Ishikawa (cell line): ENCODE measurements at regions not wholly inside any gene's neighbourhood (a gene's known extent, or its start where the extent isn't known, plus 50 kb on each side); places are given as distances from the start of the nearest gene placed in this dataset.

Experiments used
- CEBPB ChIP-seq: IDR thresholded peaks from 2 replicates; pipeline ENCODE4 v1.6.1; 2012
- CREB1 ChIP-seq: IDR thresholded peaks from 2 replicates; pipeline ENCODE4 v1.6.1; 2012; ENCODE audit warnings: low read depth
- EGR1 ChIP-seq: IDR thresholded peaks from 2 replicates; pipeline ENCODE4 v1.6.1; 2012
- EP300 ChIP-seq: IDR thresholded peaks from 2 replicates; pipeline ENCODE4 v1.6.1; 2012; ENCODE audit warnings: borderline replicate concordance
- FOXM1 ChIP-seq: IDR thresholded peaks from 2 replicates; pipeline ENCODE4 v1.6.1; 2012; ENCODE audit warnings: low read depth, borderline replicate concordance
- NFIC ChIP-seq: IDR thresholded peaks from 2 replicates; pipeline ENCODE4 v1.6.1; 2012
- RAD21 ChIP-seq: IDR thresholded peaks from 2 replicates; pipeline ENCODE4 v1.6.1; 2012; ENCODE audit warnings: low read depth
- TAF1 ChIP-seq: IDR thresholded peaks from 2 replicates; pipeline ENCODE4 v1.6.1; 2012; ENCODE audit warnings: low read depth, mild to moderate bottlenecking
- TCF12 ChIP-seq: IDR thresholded peaks from 2 replicates; pipeline ENCODE4 v1.6.1; 2012; ENCODE audit warnings: low read depth
- TEAD4 ChIP-seq: IDR thresholded peaks from 2 replicates; pipeline ENCODE4 v1.6.1; 2012
- YY1 ChIP-seq: IDR thresholded peaks from 2 replicates; pipeline ENCODE4 v1.6.1; 2012; ENCODE audit warnings: low read depth
- ZBTB7A ChIP-seq: IDR thresholded peaks from 2 replicates; pipeline ENCODE4 v1.6.1; 2012; ENCODE audit warnings: low read depth
- TF ChIP-seq, protein P1 (sequence below): IDR thresholded peaks from 2 replicates; pipeline ENCODE4 v1.6.1; 2012; ENCODE audit warnings: low read depth, mild to moderate bottlenecking
- TF ChIP-seq, protein P2 (sequence below): IDR thresholded peaks from 2 replicates; pipeline ENCODE4 v1.6.1; 2012
- TF ChIP-seq, protein P3 (sequence below): IDR thresholded peaks from 2 replicates; pipeline ENCODE4 v1.6.1; 2012

DNA sequence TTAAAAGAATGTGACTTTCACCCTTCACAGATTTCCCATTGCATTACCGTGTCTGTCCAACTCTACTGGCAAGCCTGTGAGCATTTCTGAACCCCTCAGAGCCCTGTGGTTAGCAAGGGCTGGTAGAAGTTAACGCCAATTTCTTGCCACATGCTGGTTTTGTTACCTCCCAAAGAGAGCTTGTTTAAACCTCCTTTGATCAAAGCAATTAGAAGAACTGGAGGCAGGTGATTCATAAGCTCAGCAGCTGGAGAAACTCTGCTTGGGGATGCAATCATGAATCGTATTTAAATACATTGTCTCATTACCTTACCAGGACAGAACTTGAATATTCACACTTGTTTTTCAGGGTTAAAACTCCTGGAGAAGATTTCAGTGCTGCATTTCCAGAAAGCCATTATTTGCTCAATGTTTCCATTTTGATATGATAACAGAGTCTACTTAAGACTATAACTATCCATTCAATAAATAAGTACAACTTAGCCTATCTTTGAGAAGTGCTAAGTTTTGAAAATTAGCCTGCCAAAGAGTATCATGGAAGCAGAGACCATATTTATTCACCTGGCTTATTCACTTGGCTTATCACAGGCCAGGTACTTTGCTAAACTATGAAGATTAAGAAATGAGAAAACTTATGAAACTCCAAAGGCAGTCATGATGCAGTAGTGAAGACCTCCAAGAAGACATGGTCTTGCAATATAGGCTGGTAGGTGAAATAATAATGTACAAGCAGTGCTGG is 292.8 kb downstream of the INSIG2 start:
- TF ChIP-seq, protein P1, sequence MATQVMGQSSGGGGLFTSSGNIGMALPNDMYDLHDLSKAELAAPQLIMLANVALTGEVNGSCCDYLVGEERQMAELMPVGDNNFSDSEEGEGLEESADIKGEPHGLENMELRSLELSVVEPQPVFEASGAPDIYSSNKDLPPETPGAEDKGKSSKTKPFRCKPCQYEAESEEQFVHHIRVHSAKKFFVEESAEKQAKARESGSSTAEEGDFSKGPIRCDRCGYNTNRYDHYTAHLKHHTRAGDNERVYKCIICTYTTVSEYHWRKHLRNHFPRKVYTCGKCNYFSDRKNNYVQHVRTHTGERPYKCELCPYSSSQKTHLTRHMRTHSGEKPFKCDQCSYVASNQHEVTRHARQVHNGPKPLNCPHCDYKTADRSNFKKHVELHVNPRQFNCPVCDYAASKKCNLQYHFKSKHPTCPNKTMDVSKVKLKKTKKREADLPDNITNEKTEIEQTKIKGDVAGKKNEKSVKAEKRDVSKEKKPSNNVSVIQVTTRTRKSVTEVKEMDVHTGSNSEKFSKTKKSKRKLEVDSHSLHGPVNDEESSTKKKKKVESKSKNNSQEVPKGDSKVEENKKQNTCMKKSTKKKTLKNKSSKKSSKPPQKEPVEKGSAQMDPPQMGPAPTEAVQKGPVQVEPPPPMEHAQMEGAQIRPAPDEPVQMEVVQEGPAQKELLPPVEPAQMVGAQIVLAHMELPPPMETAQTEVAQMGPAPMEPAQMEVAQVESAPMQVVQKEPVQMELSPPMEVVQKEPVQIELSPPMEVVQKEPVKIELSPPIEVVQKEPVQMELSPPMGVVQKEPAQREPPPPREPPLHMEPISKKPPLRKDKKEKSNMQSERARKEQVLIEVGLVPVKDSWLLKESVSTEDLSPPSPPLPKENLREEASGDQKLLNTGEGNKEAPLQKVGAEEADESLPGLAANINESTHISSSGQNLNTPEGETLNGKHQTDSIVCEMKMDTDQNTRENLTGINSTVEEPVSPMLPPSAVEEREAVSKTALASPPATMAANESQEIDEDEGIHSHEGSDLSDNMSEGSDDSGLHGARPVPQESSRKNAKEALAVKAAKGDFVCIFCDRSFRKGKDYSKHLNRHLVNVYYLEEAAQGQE, result no peak
- no peak for TF ChIP-seq RAD21
- TF ChIP-seq EGR1, result no peak
- TF ChIP-seq TEAD4, result no peak
- TF ChIP-seq EP300, result no peak
- TF ChIP-seq, protein P2, sequence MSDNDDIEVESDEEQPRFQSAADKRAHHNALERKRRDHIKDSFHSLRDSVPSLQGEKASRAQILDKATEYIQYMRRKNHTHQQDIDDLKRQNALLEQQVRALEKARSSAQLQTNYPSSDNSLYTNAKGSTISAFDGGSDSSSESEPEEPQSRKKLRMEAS, result no peak
- TF ChIP-seq ZBTB7A, result no peak
- TF ChIP-seq TCF12, result no peak
- TF ChIP-seq FOXM1, result no peak
- TF ChIP-seq, protein P3, sequence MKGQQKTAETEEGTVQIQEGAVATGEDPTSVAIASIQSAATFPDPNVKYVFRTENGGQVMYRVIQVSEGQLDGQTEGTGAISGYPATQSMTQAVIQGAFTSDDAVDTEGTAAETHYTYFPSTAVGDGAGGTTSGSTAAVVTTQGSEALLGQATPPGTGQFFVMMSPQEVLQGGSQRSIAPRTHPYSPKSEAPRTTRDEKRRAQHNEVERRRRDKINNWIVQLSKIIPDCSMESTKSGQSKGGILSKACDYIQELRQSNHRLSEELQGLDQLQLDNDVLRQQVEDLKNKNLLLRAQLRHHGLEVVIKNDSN, result no peak

DNA sequence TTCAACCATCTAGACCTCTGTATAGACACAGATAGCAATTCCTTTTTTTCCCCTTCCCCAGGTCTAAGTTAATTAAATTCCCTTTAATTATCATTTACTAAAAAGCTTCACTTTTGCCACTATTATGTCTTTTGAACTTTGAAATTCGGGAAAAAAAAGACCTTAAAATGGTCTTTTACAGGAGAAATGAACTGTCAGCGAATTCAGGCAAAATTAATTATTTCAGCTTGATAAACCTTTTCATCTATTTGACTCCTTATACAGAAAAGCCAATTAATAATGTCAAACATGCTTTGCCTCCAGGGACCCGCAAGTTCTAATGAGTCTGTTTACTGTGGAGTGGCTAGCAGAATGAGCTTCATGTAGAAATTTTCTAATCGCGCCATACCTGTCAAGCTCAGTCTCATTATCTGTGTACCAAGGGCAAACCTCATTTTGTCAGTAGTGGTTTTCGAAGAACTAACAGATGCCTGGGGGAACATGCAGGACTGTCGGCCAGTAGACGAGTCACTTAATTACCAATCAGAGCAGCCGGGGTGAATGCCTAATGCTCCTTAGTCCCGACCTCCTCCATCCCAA is 287.7 kb downstream of the INSIG2 start:
- TF ChIP-seq EGR1, result no peak
- TF ChIP-seq EP300, result no peak
- TF ChIP-seq, protein P1, result no peak
- no peak for TF ChIP-seq TEAD4
- no peak for TF ChIP-seq YY1
- no peak for TF ChIP-seq NFIC
- TF ChIP-seq RAD21, result no peak
- no peak for TF ChIP-seq FOXM1
- TF ChIP-seq CREB1, result no peak
- TF ChIP-seq, protein P2, result no peak
- TF ChIP-seq, protein P3, result no peak
- no peak for TF ChIP-seq TCF12
- no peak for TF ChIP-seq ZBTB7A
- TF ChIP-seq CEBPB, result no peak

DNA sequence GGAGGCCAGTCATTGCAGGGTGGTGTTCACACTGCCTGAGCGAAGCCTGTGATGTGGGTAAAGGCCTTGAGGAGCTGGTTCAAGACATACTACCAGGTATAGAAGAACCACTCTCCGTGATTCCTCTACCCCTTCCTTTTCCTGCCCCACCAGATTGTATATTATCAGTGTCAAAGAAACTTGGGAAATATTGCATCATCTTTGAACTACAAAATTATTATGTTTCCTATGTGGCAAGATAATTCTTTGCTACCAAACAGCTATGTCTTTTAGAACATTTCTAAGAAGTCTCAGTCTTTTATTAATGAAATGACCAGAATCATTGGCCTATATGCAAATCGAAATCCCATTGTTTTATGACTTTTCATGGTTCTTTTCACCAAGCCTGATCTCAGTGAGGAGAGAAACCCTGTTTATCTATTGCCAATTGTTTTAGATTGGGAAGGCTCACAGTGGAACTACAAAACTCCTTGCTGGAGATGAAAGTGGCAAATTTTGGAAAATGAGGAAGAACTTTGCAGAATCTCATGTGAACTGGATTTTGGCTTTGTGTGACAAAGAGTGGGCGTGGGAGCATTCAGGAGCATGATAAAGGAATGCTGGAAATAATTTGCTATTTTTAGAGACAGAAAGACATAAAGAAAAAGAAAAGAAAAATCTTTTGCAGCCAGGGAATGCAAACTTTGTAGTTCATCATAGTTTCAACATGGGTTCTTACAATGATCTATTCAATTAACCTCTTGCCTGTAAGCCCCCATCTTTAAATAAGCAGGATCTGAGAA is 286.9 kb downstream of the INSIG2 start:
- TF ChIP-seq ZBTB7A (no peak), TAF1 (no peak), EP300 (no peak), CREB1 (no peak)

DNA sequence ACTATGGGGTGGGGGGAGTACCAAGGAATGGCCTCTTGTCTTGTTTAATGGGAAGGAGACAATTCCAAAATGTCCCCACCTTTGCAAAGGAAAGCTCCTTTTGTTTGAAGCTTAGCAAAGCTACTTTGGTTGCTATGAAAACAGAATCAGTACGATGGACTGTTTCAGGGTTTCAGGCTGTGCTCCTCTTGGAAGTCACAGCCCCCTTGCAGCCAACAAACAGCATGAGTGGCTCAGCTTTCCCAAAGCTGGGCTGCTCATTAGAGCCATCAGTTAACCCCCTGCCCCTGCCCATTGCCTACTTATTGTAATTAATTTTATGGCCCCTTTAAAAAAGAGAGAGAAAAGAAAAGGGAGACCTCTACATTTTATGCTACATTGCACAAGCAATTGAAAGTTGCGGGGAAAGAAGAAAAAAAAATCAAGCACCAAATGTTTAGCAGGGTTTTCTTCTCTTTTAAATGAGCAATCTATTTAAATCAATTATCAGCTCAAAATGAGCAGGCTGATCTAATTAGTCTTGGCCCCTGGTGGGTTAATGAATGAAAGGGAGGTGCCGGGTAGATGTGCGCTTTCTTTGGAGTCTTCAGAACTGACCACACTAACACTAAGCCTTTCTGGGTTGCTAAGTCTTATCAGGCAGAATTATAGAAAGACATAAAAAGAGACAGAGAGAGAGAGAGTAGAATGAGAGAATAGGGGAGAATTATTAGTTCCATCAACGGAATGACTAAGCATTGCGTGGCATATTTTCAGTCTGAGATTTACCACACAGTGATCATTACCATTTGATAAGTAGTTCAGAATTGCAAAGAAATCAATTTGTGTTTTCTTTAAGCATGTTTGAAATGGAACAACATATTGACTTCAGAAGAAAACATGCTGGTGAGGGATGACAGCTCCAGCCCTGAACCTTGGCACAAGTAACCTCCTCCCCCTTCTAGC is 284.9 kb downstream of the INSIG2 start:
- TF ChIP-seq, protein P2, result no peak
- no peak for TF ChIP-seq EP300
- no peak for TF ChIP-seq CREB1
- TF ChIP-seq, protein P3, result no peak
- TF ChIP-seq RAD21, result no peak
- TF ChIP-seq FOXM1, result no peak
- no peak for TF ChIP-seq TAF1
- no peak for TF ChIP-seq YY1
- TF ChIP-seq TCF12, result no peak
- TF ChIP-seq EGR1, result no peak
- TF ChIP-seq CEBPB, result no peak
- TF ChIP-seq NFIC, result no peak
- TF ChIP-seq ZBTB7A, result no peak
- TF ChIP-seq, protein P1, result no peak
- no peak for TF ChIP-seq TEAD4
